Fibroblast of skin of left quadriceps (primary cell): ENCODE measurements at regions not wholly inside any gene's neighbourhood (a gene's known extent, or its start where the extent isn't known, plus 50 kb on each side); places are given as distances from the start of the nearest gene placed in this dataset.
A peak's percentile ranks its signal among the peaks of the same experiment; 100 is the strongest.

Experiments
- DNase-seq, 2 experiments: peaks; one replicate each; pipeline ENCODE4 v3.0.0-alpha.2; 2013; ENCODE audit warnings: low read depth in 2 of 2

DNA sequence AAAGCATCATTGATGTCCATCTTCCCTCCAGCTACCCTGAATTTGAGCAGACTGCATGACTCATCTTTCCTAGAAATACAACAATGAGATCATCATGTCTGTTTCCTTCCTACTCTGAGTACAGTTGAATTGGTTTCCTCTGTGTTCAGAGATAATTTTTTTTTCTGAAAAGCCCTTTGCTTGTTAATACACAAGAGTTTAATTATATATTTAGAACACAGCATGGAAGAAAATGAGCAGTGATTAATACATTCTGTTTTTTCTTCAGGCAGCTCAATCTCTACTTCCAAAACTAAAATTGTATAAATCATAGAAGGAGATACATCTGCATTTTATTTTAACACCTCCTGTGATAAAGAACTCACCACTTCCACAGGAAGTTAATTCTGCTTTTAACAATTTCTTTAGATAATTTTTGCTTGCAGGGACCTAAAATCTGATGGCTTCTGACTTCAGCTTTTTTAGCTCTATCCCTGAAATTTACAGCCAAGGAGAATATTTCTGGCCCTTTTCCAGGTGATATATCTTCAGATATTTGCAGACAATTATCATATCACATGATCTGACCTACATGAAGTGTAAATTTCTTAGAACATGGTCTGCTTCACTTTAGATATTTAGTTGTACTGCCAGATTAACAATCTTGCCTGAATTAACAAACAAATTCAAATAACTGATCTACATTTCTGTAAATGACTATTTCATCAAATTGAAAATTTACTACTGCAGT, 249.0 kb downstream of the TRIB2 start:
- peak in 1 of 2 experiments; percentile 31 for DNase-seq

DNA sequence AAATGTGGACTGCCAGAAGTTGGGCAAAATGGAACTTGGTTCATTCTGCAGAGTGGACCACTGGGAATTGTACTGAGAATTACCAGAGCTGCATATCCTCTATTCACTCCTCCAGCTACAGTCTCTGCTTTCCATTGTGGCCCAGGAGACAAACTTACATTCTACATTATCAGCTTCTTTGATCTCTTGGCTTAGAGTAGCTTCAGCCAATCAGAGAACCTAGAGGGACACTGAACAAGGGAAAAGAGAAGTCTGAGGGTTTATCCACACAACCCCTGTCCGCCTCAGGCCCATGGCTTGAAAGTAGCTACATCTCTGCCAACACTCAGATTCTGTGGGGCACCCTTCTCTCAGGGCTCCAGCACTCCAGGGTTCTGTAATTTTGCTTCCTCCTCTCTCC, 251.1 kb downstream of the TRIB2 start:
- no peak for DNase-seq

DNA sequence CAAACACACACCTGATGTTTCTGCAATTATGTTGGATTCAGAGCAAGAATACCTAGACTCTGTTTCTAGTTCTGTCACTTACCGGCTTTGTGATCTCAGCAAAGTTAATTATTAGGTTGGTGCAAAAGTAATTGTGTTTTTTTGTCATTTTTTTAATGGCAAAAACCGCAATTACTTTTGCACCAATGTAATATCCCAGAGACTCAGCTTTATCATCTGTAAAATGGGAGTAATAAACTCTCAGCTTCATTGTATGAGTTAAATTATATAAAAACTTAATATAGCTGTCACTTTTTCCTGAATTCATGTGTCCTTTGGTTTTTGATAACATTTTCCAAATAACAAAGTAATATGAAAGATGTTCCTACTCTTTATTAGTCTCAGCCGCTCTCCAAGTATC, 251.7 kb downstream of the TRIB2 start:
- no peak for DNase-seq

DNA sequence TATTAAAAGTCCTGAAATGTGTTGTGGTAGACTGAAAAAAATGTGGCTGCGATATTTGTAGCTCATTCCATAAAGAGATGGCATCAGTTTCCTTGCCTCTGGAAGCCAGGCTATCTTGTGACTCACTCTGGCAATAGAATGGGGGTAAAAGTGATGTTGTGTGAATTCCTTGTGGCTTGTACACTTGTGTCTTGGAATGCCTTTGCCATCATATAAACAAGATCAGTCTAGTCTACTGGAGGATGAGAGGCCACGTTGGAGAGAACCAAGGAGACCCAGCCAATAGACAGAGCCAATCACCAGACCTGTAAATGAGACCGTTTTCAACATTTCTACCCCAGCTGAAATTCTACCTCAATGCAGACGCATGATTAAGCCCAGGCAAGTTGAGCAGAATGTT, 254.1 kb downstream of the TRIB2 start:
- no peak for DNase-seq

DNA sequence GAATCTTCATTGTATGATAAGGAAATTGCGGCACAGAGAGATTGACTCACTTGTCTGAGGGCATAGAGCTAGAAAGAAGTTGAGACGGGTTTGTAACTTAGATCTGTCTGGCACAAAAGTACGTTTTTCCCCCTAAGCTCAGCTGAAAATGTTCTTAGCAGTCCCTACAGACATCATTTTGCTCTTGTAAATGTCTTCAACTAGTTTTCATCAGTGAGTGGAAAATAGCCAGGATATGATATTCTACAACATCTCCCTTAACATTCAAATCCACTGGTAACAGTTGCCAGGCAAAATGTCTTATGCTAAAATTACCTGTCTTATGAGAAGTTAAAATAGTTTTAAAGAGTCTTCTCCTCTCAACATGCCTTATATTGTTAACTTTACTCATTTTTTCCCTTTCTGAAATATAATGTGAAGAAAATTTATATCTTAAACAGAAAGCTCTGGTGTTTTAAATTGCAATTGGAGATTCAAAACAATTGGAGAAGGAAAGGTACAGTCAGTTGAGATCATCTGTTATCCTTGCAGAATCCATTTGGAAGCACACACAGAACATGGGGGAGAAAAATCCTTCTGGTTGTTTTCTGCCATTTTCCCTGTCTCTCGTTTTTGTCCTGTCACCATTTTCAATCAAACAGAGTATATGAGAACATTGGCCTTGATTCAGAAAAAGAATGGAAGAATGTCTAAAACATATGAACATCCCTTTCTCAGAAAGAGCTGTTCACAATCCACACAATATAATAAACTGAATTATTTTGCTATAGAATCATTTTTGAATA, 255.0 kb downstream of the TRIB2 start:
- no peak for DNase-seq

DNA sequence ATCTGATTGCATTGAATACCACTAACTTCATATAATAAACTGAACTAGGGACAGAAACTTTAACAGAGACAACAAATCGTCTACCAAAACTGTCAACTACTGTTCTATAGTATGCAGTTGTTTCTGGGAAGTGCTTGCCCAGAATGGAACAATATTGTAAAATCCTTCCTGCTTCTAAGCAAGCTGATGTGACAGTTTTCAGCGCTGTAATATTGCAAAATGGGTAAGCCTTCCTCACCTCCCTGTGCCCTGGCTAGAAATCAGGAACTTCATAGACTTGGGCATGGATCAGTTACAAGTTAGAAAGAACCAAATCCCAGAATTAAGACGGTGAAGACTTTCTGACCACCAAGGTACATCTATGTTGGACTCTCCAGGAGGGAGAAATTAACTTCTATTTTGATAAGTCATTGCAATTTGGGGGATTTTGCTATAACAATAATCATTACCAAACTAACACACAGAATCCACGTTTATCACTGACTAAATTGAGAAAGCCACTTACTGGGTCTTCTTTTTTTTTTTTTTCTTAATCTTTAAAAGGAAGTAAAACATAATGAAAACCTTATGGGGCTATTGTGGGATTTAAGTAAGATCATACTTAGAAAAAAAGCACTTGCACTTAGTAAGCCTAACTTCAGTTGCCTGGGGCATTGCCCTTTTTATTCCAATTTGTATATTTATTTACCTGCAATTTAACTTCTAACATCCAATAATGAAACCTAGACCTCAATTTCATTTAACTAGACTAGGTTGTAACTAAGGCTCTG, 261.5 kb downstream of the TRIB2 start:
- DNase-seq: no peak

DNA sequence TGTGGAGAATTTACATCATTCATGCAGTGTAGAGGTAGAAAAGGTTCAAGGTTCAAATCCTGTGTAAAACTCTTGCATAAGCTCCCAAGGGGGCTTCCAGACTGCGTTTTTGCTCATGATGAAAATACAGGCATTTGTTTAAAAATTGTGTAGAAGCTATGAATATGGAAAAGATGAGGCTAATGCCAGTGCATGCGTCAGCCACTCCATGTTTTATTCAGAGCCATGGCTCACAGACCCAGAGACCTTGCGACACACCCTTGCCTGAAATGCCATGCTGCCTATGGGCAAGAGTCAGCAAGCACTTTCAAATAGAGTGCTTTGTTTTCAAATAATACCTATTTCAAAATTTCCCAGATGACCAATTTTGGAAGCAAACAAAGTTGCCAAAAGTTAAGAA, 262.3 kb downstream of the TRIB2 start:
- DNase-seq: no peak

DNA sequence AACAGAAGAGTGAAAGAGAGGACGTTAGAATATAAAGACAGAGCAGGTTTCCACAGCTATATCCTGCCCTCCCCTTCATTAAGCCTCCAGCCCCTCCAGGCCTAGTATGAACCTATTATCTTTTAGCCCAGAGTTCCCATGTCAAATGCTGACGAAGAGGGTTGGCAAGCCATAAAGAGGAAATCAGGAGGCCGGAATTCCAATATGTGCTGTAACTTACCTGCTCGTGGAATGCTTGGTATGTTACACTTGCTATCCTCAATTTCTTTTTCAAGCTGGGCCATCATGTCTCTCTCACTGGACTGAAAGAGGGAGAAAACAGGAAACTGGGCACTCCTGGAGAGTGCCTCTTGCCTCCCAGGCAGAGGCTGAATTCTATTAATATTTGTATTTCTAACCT, 264.1 kb downstream of the TRIB2 start:
- DNase-seq: no peak

DNA sequence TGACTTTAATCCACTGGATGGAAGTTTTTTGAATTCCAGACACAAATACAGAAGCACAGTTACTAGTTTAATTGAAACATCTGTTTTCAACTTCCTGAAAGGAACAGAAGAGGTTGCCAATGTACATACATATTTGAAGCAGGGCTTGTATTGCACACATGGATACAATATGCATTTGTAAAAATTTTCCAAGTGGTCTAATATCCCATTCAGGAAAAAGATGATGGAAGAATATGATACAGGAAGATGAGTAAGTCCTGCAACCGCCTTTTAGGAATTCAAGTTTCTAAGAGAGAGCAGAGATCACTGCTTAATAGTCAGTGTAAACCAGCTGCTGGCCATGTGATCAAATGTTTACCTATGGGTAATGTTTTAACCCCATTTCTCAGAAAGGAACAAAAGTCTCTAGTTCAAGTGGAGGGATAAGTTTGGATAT, 265.4 kb downstream of the TRIB2 start:
- peak; percentile 81 for DNase-seq

DNA sequence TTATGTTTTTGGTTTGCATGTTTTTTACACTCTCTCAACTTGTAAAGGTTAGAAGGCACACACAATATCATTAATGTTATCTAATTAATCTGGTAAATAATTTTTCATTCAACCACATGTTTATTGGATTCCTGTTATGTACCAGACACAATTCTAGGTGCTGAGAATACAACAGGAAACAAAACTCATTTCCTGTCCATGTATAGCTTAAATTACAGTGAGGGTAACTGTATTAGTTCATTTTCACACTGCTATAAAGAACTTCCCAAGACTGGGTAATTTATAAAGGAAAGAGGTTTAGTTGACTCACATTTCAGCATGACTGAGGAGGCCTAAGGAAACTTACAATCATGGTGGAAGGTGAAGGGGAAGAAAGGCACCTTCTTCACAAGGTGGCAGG, 270.5 kb downstream of the TRIB2 start:
- no peak for DNase-seq

DNA sequence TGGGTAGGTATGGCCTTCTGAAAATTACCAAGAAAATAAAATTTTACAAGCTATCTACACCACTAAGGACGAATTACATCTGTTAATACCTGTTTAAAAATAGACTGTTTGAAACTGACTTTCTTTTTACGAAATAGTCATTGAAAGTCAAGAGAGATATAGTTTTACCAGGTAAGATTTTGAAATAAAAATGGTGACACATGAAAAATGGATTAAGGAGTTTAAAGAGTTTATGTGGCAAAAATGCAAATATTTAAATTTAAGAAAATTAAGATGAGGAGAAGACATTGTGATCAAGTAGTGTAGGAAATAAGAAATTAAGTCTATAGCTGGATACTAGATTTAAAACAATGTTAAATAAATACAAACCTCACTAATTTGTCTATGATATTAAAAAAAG, 271.5 kb downstream of the TRIB2 start:
- no peak for DNase-seq

DNA sequence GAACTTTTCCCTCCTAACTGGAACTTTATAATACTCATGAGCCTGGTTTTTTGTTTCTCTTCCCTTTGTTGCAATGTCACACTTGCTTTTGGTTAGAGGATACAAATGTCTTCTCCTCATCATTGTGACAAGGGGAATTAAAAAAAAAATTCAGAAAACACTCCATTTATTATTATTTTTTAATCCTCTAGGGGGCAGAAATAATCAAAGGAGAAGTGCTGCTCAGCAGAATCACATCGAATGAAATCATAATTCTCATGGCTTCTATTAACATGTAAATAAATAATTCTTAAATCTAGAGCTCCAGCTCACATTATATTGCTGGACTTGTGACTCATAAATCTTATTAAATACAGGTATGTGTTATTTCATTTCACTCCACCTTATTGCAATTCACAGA, 273.8 kb downstream of the TRIB2 start:
- DNase-seq: no peak

DNA sequence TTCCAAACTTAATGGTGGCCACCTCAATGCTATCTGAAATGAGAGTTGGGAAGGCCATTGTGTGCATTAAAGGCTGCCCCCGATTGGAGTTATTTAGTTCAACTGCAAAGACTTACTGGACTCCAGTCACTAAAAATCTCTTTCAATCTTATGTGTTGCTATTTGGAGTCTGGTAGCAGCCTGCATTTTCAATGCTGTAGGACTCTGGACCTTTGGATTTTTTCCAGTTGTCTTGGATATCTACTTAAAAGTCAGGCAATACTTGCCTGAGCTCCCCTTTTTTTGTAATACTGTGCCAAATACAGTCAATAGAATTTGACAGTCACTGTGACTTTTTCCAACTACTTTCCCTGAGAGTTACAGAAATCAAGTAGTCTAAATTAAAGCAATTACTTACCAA, 281.9 kb downstream of the TRIB2 start:
- DNase-seq: no peak

DNA sequence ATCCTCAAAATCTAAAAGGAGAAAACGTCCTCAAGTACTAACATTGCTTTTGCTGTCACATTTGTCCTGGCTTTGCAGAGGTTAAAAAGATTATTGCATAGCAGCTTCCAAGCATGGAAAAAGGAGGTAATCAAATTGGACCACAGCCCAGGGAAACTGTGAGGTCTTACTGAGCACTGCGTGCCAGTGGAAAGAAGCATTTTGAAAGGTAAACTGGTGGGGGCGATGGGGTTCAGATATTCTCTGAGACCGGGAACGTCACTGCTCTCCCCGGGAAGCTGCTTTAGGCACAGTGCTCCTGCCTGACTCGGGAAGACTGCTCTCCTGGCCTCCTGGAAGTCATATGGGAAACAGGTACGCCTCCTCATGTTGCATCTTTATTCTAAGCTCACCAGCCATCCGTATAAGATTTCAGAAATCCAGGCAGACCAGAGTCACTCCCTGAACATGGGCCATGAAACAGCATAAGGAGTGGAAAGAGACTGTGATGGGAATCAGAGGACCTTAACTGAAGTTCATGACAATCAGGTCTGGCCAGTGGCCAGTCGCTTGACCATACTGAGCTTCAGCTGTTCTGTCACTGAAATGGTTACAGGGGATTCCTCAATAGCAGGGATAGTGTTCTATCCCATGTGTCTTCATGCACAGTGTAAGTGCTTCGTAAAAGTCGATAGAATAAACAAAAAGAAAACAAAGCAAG, 284.1 kb downstream of the TRIB2 start:
- DNase-seq: no peak

DNA sequence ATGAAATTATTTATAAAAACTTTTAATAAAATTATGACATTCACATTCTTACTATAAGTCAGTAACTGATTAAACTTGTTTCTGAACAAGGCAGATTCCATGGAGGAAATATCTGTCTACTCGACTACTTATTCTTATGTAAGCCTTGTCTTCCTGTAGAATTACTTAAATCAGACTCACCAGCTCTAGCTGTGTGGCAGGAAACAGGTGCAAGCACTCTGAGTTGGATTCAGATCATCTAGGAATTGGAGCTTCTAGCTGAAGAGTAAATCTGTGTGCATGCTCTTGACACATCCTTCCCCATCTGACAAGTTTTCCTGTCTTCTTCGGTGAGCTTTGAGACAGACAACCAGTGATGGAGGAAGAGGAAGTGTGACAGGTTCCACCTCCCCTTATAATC, 284.7 kb downstream of the TRIB2 start:
- no peak for DNase-seq

DNA sequence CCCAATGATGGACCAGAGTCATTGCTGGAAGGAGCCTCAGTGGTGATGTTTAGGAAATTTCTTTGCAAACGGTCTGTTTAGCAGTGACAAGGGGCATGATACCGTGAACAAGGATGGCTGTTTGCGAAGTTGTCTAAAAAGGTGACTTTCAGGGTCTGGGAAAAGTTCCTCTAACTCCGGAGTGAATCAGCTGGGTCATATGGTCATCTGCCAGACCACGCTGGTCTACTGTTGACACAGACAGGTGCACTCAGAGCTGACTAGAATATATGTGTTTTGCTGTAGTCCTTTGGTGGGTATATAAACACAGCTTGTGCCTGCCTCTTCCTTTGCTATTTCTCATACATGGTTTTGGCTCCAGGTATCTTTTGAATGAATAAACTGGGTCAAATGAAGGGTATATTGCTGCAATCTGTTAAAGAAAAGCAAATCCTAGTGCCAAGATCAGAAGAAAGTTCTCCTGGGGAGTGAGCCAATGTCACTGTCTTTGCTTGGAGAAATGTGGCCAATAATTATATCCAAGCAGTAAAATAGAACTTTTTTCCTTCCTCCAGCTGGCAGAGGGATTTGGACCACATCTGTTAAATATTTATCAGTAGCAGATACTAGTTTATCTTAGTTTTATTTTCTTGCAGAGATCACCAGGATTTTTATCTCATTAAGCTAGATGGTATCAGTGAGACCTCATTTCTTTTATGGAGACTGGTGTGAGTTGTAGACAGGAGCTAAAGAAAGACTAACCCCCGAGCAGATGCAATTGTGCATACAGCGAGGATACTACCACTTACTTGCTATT, 286.0 kb downstream of the TRIB2 start:
- no peak for DNase-seq

DNA sequence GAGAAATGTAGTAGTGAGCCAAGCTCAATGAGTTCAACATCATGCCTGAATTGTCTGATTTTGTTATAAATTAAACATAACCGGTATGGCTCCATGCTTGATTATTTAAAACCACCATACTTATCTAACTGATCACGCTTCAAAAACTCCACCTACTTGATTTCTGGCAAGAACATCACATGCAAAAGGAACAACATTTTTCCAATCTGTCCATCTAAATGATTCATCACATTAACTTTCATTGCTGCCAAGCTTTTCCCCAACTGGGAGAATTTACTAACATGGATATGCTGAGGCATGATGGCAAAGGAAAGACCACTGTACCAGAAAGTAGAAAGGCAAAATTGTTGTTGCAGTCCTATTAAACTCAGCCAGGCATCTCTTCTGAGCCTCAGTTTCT, 286.8 kb downstream of the TRIB2 start:
- DNase-seq: no peak

DNA sequence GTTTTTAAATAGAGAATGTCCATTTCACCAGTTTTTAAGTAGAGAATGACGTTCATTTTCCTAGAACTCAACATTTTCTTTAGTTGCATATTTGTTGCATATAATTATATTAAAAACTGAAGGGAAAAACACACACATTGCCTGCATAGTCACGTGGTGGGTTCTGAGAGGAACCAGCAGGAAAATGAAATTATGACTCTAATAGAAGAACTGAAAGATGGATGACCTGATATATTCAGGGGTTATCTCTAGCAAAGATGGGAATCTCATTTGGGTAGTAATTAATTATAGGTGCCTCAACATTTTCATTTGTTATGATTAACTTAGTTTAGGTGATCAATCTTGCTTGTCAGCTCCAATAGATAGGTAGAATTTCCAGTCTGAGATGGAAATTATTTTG, 288.3 kb downstream of the TRIB2 start:
- no peak for DNase-seq

DNA sequence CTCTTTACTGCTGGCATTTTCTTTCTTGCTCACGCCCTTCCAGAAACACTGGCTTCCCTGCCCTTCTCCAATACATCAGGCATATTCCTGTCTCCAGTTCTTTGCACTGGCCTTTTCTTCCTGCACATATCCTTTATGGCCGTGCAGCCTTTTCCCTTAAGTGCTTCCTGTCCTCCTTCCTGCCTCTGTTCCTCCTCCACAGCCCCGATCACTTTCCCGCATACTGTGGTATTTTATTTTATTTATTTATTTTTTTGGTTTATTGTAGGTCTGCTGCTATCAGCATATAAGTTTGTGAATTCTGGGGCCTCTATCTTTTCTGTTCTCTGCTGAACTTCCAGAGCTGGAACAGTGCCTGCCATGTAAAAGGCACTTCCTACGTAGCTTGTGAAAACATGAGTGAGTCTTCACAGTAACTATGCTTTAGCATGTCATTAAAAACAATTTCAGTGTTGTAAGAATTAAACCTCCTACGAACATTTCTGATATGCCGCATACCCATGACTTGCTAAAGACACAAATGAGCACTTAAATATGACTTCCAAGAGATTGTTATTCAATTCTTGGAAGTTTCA, 289.1 kb downstream of the TRIB2 start:
- DNase-seq: no peak

DNA sequence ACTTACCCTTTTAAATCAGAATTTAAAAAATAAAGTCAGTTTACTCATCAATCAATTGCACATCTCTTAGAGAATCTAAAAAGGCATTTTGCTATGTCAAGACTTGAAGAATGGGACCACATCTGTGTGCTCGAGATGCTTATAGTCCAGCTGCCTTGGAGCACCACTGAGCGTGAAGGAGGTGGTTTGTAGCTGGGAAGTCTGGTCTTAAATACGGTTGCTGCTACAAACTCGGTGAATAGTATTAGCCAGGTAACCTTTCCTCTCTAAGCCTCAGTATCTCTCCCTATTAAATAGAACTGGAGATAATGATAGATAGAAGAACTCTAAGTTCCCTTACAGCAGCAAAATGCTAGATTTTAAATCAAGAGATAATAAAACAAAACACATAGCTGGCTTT, 289.7 kb downstream of the TRIB2 start:
- DNase-seq: no peak
